B cell (primary cell): ENCODE measurements at regions not wholly inside any gene's neighbourhood (a gene's known extent, or its start where the extent isn't known, plus 50 kb on each side); places are given as distances from the start of the nearest gene placed in this dataset.

ENCODE experiments used
- ATAC-seq: fragments of 200-7000 bp; cut with Tn5 transposase; one replicate; pipeline ENCODE4 v1.10.0; 2021; ENCODE audit warnings: low read depth, mild to moderate bottlenecking, moderate number of reproducible peaks, moderate library complexity
- CTCF ChIA-PET: fragments of 350-600 bp; sonication (Branson Sonifier 250); formaldehyde crosslinking; loops from one replicate; lab custom pipeline; 2021; ENCODE audit warnings: antibody characterized with exemption, inconsistent platforms; lab: Charles Lee
- POLR2A ChIA-PET: fragments of 350-600 bp; sonication (Branson Sonifier 250); formaldehyde crosslinking; loops from one replicate; lab custom pipeline; 2021; ENCODE audit warnings: antibody characterized with exemption; lab: Charles Lee
- DNase-seq: peaks from one replicate; pipeline ENCODE4 v3.0.0; 2013
- H2AFZ ChIP-seq: 2 replicates; pipeline ENCODE4 v1.6.1; 2012; ENCODE audit warnings: mild to moderate bottlenecking, low read depth, low read length; ENCODE audit not compliant: insufficient read depth, poor library complexity, severe bottlenecking
- H3K27ac ChIP-seq, 2 donors: 1 replicate in 1 of 2; 2 replicates in 1 of 2; pipeline ENCODE4 v1.5.1; 2012 to 2013; ENCODE audit warnings: low read length in 2 of 2, mild to moderate bottlenecking in 2 of 2, moderate library complexity in 1 of 2
- H3K27me3 ChIP-seq, 4 experiments: fragments of 200-600 bp in 1 of 4; sonication (generic) in 1 of 4; replicated peaks in 1 of 4; 1 replicate in 2 of 4; 2 replicates in 2 of 4; pipeline versions ENCODE4 v1.6.1 to v1.7.0; 2013 to 2016; ENCODE audit warnings: low read length in 3 of 4, mild to moderate bottlenecking in 2 of 4, mixed read lengths in 1 of 4, moderate library complexity in 1 of 4; ENCODE audit not compliant: insufficient read depth in 4 of 4, control insufficient read depth in 3 of 4; ENCODE audit errors: control extremely low read depth in 1 of 4
- H3K36me3 ChIP-seq, 2 experiments: replicated peaks in 1 of 2; 1 replicate in 1 of 2; 2 replicates in 1 of 2; pipeline versions ENCODE4 v1.6.1 to v1.7.1; 2013; ENCODE audit warnings: low read length in 1 of 2; ENCODE audit not compliant: insufficient read depth in 2 of 2, control insufficient read depth in 1 of 2; ENCODE audit errors: control extremely low read depth in 1 of 2, extremely low read depth in 1 of 2
- H3K4me1 ChIP-seq, 2 donors: fragments of 200-600 bp in 1 of 2; sonication (generic) in 1 of 2; 1 replicate in 1 of 2; 2 replicates in 1 of 2; pipeline versions ENCODE4 v1.5.1 to v1.6.1; 2013 to 2017; ENCODE audit warnings: low read length in 2 of 2; ENCODE audit not compliant: control insufficient read depth in 2 of 2, insufficient read depth in 2 of 2
- H3K4me2 ChIP-seq: replicated peaks from 2 replicates; pipeline ENCODE3; 2012; ENCODE audit warnings: mild to moderate bottlenecking, low read depth, low read length; ENCODE audit not compliant: poor library complexity, severe bottlenecking
- H3K4me3 ChIP-seq, 5 experiments: fragments of 200-600 bp in 1 of 5; sonication (generic) in 1 of 5; 1 replicate in 3 of 5; 2 replicates in 2 of 5; pipeline versions ENCODE4 v1.5.1 to v1.7.0; 2011 to 2016; ENCODE audit warnings: low read length in 4 of 5, mild to moderate bottlenecking in 4 of 5, low read depth in 2 of 5, control low read depth in 1 of 5, moderate library complexity in 1 of 5; ENCODE audit not compliant: insufficient read depth in 1 of 5; ENCODE audit errors: control extremely low read depth in 1 of 5, extremely low read depth in 1 of 5
- H3K79me2 ChIP-seq: fragments of 200-600 bp; sonication (generic); one replicate; pipeline ENCODE4 v1.6.0; 2016; ENCODE audit warnings: low read length; ENCODE audit not compliant: control insufficient read depth, insufficient read depth
- H3K9ac ChIP-seq: fragments of 200-600 bp; sonication (generic); 2 replicates; pipeline ENCODE4 v1.6.1; 2017; ENCODE audit warnings: mild to moderate bottlenecking, low read length, moderate library complexity
- H3K9me3 ChIP-seq, 3 donors: one replicate each; pipeline versions ENCODE4 v1.6.1 to v1.7.1; 2013; ENCODE audit warnings: low read length in 2 of 3; ENCODE audit not compliant: control insufficient read depth in 2 of 3, insufficient read depth in 1 of 3; ENCODE audit errors: control extremely low read depth in 1 of 3
- H4K20me1 ChIP-seq: 2 replicates; pipeline ENCODE4 v1.6.0; 2012; ENCODE audit warnings: mild to moderate bottlenecking, low read length; ENCODE audit not compliant: insufficient read depth, control insufficient read depth, poor library complexity, severe bottlenecking
- H3K27ac Mint-ChIP-seq: one replicate; pipeline ENCODE4 v1.8.0; 2021; ENCODE audit warnings: mixed read lengths
- H3K27me3 Mint-ChIP-seq: one replicate; pipeline ENCODE4 v1.8.0; 2021; ENCODE audit warnings: mixed read lengths
- H3K4me1 Mint-ChIP-seq: one replicate; pipeline ENCODE4 v1.8.0; 2021; ENCODE audit warnings: mixed read lengths
- H3K4me3 Mint-ChIP-seq: one replicate; pipeline ENCODE4 v1.8.0; 2021; ENCODE audit warnings: mixed read lengths
- H3K9me3 Mint-ChIP-seq: one replicate; pipeline ENCODE4 v1.8.0; 2022; ENCODE audit warnings: mixed read lengths; ENCODE audit not compliant: insufficient read depth
- EZH2 ChIP-seq: IDR thresholded peaks from 2 replicates; pipeline ENCODE4 v1.6.1; 2012; ENCODE audit warnings: borderline replicate concordance, low read depth, mild to moderate bottlenecking, moderate library complexity, low read length; ENCODE audit not compliant: insufficient read depth, poor library complexity, severe bottlenecking
- WGBS: methylation state at CpG from one replicate; pipeline ENCODE4 v1.1.5; 2013; ENCODE audit warnings: missing lambda C conversion rate; ENCODE audit not compliant: insufficient coverage; 5-methylcytosine and 5-hydroxymethylcytosine counted together
- intact Hi-C: fragments of 100-400 bp; cut with micrococcal nuclease; formaldehyde crosslinking; loops from one replicate; pipeline ENCODE4 v1.10.0; 2022
- TF ChIP-seq, protein P1 (sequence below): fragments of 200-600 bp; IDR thresholded peaks from one replicate; pipeline ENCODE4 v1.8.0; 2022; ENCODE audit warnings: antibody characterized with exemption, mild to moderate bottlenecking

DNA sequence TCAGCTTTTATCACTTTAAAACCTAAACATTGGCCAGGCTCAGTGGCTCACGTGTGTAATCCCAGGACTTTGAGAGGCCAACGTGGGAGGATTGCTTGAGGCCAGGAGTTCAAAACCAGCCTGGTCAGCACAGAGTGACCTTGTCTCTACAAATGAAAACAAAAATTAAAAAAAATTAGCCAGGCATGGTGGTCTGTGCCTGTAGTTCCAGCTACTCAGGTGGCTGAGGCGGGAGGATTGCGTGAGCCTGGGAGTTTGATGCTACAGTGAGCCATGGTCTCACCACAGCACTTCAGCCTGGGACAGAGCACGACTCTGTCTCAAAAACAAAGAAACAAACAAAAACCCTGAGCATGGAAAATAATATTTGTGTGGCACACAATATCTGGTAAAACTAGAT lies 143.5 kb upstream of the HNRNPU start:
- Histone ChIP-seq H3K9me3 (no peaks in the 10 kb centered on the region), H3K27ac (no peak overlapping the region), H2AFZ (no peak overlapping the region), H3K4me1 (no peaks in the 10 kb centered on the region), H3K79me2 (no peaks in the 10 kb centered on the region), H4K20me1 (no peaks in the 10 kb centered on the region), H3K27me3 (no peaks in the 10 kb centered on the region), H3K36me3 (no peaks in the 10 kb centered on the region), H3K4me2 (no peak overlapping the region), H3K4me3 (no peak overlapping the region), H3K9ac (no peak overlapping the region)
- WGBS, result 100% methylated on average over 3 of the region's 5 CpGs
- ChIA-PET CTCF (interaction anchor here (0.7 kb wide), 3 partner anchors 13 to 171 kb away, joined by 3 to 4 read pairs (median 4); no protein-coding TSS in a partner anchor), POLR2A (no interaction called here)
- no peaks in the 10 kb centered on the region for H3K9me3 Mint-ChIP-seq
- H3K27ac Mint-ChIP-seq, result no peak overlapping the region
- H3K4me1 Mint-ChIP-seq, result no peaks in the 10 kb centered on the region
- ATAC-seq (no peak), DNase-seq (no peak)
- intact Hi-C loops, result no loop called here
- H3K4me3 Mint-ChIP-seq, result no peak overlapping the region
- no peaks in the 10 kb centered on the region for H3K27me3 Mint-ChIP-seq
- TF ChIP-seq, protein P1, sequence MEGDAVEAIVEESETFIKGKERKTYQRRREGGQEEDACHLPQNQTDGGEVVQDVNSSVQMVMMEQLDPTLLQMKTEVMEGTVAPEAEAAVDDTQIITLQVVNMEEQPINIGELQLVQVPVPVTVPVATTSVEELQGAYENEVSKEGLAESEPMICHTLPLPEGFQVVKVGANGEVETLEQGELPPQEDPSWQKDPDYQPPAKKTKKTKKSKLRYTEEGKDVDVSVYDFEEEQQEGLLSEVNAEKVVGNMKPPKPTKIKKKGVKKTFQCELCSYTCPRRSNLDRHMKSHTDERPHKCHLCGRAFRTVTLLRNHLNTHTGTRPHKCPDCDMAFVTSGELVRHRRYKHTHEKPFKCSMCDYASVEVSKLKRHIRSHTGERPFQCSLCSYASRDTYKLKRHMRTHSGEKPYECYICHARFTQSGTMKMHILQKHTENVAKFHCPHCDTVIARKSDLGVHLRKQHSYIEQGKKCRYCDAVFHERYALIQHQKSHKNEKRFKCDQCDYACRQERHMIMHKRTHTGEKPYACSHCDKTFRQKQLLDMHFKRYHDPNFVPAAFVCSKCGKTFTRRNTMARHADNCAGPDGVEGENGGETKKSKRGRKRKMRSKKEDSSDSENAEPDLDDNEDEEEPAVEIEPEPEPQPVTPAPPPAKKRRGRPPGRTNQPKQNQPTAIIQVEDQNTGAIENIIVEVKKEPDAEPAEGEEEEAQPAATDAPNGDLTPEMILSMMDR, result no peak
- no peak for TF ChIP-seq EZH2

DNA sequence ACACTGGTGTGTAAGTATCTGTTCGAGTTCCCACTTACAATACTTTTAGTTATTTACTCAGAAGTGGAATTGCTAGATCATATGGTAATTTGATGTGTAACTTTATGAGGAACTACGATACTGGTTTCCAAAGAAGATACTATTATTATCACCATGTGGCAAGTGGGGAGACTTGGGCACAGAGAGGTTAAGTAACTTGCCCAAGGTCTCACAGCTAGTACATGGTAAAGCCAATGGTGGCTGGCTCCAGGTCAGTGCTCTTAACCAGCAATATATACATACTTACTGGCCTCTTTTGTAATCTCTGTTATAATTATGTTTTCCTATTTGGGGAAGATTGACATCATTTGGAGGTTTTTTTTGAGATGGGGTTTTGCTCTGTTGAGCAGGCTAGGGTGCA lies 138.9 kb upstream of the HNRNPU start:
- ChIA-PET POLR2A (no interaction called here), CTCF (interaction anchor here (1.2 to 1.5 kb wide), 2 partner anchors 39 to 207 kb away, joined by 3 to 4 read pairs; no protein-coding TSS in a partner anchor)
- Histone ChIP-seq H3K4me2 (no peak overlapping the region), H2AFZ (no peak overlapping the region), H3K27ac (no peak overlapping the region), H3K4me1 (peaks cover 6 to 7% of the 10 kb centered on the region in 2 donors), H4K20me1 (no peaks in the 10 kb centered on the region), H3K27me3 (no peaks in the 10 kb centered on the region), H3K79me2 (no peaks in the 10 kb centered on the region), H3K4me3 (no peak overlapping the region), H3K9ac (no peak overlapping the region), H3K9me3 (no peaks in the 10 kb centered on the region), H3K36me3 (no peaks in the 10 kb centered on the region)
- ATAC-seq (no peak), DNase-seq (no peak)
- H3K27me3 Mint-ChIP-seq, result no peaks in the 10 kb centered on the region
- WGBS, result no CpG with 5 or more reads among the region's 2 CpGs
- peaks cover 14% of the 10 kb centered on the region for H3K4me1 Mint-ChIP-seq
- no peak overlapping the region for H3K4me3 Mint-ChIP-seq
- no peak for TF ChIP-seq EZH2
- TF ChIP-seq, protein P1, result no peak
- H3K9me3 Mint-ChIP-seq, result no peaks in the 10 kb centered on the region
- intact Hi-C loops, result no loop called here
- no peak overlapping the region for H3K27ac Mint-ChIP-seq
